Nucleus accumbens (tissue), 56 donors: ENCODE measurements at regions not wholly inside any gene's neighbourhood (a gene's known extent, or its start where the extent isn't known, plus 50 kb on each side); places are given as distances from the start of the nearest gene placed in this dataset.
"Not testable (repeated sequence)": the region's sequence is repeated elsewhere in the genome, so short reads cannot be mapped to it uniquely, and the experiment has no call there.

ENCODE experiments used
- DNase-seq, 56 donors: peaks; one replicate each; lab custom pipeline; 2025; lab: John Stamatoyannopoulos, UW

GRCh38 chr14:71384007-71384845 is 477.0 kb downstream of the PCNX1 start:
- DNase-seq: no peak

GRCh38 chr14:71387753-71388152 is 480.5 kb downstream of the PCNX1 start:
- DNase-seq: no peak

DNA sequence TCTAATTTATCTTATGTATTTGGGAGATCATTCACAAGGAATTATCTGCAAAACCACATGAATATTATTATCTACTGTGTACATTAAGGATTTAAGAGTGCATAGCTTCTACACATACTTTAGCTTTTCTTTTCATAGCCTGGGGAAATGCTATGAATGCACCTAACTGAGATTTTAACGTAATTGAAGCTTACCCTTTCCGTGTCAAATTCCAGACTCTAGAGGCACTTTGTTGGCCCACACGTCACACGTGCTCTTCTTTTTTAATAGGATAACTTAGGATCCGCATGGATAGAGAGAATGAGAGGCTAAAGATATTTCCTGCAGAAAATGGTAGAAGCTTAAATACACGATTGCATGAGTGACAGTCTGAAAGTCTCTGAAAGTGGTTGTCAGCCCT is 481.1 kb downstream of the PCNX1 start:
- no peak for DNase-seq

- no peak for DNase-seq
These were observed 481.6 kb downstream of the PCNX1 start for GRCh38 chr14:71388862-71389261.

GRCh38 chr14:71394386-71394785 is 487.1 kb downstream of the PCNX1 start:
- DNase-seq: no peak

GRCh38 chr14:71395151-71395604 is 487.9 kb downstream of the PCNX1 start:
- DNase-seq: no peak

DNA sequence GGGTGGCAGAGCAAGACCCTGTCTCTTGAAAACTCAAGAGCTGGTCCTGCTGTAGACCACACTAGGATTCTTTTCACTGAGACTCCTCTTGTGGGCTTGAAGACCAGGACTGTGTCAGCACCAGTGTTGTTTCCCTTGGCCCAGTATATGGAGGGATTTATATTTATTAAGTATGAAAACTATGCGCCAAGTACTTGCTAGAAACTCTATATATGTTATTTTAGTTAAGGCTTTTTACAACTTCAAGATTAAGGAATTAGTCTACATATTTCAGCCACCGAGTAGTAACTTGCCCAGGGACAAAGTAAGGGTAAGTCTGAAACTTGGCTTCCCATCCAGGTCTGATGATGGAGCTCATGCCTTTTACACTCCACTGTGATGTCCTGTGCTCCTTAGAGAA is 488.4 kb downstream of the PCNX1 start:
- DNase-seq: no peak

- no peak for DNase-seq
These were observed 488.9 kb downstream of the PCNX1 start for GRCh38 chr14:71396050-71396677.

GRCh38 chr14:71397371-71397770 is 490.1 kb downstream of the PCNX1 start:
- DNase-seq: no peak

DNA sequence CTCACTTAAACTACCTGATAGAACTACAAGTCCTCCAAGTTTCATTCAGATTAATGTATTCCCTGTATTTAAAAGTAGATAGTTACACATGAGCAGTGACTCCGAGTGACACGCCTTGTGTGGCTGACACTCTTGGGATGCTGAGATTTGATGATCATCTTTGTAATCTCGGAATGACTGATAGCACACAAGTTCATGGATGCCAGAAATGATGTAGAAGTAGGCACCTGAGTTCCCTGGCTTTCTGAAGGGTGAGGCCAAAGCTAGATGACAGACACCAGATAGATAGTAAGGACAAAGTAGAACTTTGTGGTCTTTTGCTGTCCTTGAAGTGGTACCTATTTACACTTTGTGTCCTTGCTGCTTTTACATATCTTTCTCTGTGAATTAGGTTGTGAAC is 491.2 kb downstream of the PCNX1 start:
- no peak for DNase-seq

- no peak for DNase-seq
These were observed 491.8 kb downstream of the PCNX1 start for GRCh38 chr14:71399057-71399487.

GRCh38 chr14:71400871-71401321 is 493.6 kb downstream of the PCNX1 start:
- no peak for DNase-seq

DNA sequence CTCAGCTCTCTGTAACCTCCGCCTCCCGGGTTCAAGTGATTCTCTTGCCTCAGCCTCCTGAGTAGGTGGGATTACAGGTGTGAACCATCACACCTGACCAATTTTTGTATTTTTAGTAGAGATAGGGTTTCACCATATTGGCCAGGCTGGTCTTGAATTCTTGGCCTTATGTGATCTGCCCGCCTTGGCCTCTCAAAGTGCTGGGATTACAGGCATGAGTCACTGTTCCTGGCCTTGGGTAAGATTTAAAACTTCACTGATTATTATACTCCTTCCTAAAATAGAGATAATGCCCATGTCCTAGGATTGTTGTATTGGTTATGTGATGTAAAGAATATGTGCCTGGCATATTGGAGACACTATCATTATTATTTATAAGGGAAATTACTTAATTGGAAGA is 495.2 kb downstream of the PCNX1 start:
- not testable (repeated sequence) for DNase-seq

DNA sequence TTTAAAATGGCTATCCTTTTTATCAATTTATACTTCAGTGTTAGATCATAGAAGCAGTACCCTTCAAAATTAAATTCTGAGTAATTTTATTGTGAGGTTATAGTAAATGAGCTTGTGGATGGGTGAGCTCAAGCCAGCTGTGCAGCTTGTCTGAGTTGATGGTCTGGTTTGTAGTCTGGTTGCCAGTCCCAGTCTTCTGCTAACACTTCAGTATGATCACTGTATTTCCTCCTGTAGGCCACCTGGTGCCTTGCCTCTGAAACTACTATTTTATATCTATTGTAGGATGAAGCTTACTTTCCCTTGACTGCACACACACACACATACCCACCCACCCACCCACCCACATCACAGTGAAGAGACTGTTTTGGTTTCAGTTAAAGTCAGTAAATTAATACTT is 496.4 kb downstream of the PCNX1 start:
- DNase-seq: peak in 4 of 56 donors; percentile 2 to 25 (median 4)

- no peak for DNase-seq
These were observed 498.4 kb downstream of the PCNX1 start for GRCh38 chr14:71405676-71406075.

DNA sequence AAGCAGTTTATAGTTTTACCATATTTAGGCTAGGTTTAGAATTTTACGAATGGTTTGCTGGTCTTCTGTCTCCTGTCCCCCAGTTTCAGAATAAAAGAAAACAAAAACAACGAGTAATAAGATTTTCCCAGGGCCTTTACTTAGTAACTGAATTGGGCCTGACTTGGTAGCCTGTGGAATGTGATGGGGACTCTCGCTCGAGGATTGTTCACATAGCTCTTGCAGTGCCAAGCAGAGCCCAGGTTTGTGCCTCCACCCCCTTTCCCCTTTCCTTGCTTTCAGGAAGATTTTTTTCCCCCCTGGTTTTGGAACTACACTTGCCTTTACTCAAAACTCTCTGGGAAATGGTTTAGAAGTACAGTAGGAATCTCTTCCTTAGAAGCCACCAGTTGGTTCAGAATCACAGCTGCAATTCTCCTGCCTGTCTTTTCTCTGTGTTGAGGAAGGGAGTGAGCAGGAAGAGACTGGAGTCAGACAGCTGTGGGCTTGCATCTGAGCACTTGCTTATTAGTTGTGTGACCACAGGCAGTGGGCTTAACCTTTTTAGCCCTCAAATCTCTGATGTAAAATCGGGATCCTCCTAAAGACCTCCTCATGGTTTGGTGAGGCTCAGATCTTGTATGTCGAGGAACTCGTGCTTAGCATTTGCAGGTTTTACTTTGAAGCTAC is 501.2 kb downstream of the PCNX1 start:
- no peak for DNase-seq

DNA sequence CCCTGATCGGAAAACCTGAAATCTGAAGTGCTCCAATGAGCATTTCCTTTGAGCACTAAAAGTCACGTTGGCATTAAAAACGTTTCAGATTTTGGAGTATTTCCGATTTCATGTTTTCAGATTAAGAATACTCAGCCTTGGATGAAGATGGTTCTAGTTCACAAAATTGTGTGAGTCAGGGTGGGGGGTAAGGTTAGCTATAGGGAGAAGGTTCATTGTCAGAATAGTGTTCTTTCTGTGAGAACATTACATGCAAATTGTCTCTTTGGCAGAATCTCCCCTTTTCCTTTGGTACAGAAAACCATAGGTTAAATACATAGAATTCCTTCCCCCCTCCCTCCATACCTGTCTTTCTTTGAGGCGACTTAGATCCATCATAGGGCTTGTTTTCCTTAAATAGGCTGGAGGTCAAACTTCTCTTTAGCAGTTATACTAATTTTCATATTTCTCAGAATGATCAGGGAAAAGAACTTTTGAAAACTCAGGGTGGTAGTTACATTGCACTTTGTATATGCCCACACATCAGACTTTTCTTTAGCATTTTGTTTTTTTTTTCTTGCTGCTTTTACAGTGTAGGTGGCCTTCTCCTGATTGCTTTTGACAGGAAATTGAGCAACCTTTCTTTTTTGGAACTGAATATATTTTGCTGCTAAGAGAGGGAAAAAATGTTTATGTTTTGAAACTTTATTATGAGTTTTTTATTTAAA is 503.5 kb downstream of the PCNX1 start:
- DNase-seq: no peak

GRCh38 chr14:71411285-71411595 is 504.0 kb downstream of the PCNX1 start:
- no peak for DNase-seq

DNA sequence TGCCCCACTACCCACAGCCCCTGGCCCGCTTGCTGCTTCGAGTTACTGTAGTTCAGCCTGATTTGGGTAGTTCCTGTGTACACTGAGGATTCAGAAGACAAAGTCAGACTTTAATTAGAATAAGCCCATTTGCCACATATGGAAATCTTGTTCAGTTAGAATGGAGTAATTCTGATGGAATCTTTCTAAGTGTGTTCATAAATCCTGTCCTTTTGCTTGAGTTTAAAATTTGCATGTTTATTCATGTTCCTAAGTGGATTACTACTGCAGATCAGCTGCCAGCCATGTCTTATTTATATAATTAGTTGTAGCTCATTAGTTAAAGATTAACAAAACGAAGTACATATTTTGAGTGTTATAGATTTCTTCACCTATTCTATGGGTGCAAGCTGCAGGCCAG is 504.5 kb downstream of the PCNX1 start:
- DNase-seq: no peak

- no peak for DNase-seq
These were observed 507.6 kb downstream of the PCNX1 start for GRCh38 chr14:71414631-71415403.
